ENCODE measurements at regions not wholly inside any gene's neighbourhood (a gene's known extent, or its start where the extent isn't known, plus 50 kb on each side); places are given as distances from the start of the nearest gene placed in this dataset.

- no peak for DNase-seq
These were observed 1074.3 kb downstream of the TTLL7 start for GRCh38 chr1:82924666-82925065.

GRCh38 chr1:82923931-82924330, 1075.0 kb downstream of the TTLL7 start:
- DNase-seq = no peak

DNA sequence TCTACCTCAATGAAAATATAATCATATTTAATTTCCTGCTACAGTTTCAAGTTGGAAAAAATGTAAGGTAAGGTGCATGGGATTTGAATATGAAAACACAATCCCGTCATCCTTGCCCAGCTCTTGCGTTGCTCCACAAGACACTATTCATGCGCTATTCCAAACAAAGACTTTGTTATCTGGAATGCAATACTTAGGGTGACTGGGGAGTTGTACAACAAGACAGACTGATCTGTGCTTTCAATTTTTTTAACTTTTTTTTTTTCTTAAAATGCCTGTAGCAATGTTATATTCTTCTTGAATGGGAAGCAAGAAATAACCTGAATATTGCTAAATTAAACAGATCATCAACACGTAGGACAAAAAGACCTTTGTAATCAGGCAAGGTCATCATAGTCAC, 1077.2 kb downstream of the TTLL7 start:
- no peak for DNase-seq

DNA sequence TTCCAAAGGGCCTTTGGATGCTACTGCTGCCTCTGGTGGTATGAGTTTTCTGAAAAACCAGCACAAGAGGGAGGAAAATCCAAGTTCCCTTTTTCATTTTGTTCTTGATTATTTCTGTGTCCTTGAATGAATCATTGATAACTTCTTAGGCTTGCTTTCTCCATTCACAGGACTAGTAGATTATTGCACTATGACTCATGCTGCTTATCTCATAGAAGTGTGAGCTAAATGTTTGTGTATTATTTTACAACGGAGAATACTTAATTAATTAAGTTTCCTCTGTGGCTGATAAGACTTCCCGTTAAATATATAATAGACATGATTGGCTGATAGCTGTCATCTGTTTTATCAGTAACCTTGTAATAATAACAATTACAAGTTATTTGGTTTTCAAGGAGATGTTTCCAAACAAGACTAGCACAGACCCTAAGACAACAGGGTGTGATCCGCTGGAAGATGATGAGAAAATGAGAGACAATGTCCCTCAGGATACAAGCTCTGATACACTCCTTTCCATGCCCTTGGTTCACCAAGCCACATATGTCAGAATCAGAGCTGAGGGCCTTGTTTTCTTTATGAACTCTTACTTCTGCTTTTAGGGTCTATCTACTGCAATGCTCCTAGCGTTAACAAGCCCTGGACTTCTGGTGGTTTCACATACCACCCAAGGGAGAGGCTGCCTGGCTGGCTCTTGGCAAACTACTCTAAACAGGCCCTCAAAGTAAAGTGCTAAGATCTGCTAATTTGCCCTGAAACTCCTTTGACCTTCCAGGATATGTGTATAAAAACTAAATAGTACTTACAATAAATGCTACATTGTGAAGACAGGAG, 1078.3 kb downstream of the TTLL7 start:
- DNase-seq = no peak

GRCh38 chr1:82919837-82920236, 1079.1 kb downstream of the TTLL7 start:
- DNase-seq = no peak

DNA sequence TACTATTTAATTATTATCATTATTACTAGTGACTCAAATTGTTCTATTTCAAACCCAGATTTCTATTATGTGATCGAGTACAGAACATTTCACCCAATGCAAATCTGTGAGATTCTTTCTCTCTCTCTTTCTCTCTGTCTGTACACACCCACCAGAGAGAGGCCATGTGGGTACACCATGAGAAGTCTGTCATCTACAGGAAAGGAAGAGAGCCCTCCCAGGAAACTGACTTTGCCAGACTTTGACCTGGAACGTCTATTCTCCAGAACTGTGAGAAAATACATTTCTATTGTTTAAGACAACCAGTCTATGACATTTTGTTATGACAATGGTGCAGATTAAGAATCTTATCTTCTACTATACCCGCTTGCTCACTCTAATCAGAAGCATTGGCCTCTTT, 1091.6 kb downstream of the TTLL7 start:
- no peak for DNase-seq

DNA sequence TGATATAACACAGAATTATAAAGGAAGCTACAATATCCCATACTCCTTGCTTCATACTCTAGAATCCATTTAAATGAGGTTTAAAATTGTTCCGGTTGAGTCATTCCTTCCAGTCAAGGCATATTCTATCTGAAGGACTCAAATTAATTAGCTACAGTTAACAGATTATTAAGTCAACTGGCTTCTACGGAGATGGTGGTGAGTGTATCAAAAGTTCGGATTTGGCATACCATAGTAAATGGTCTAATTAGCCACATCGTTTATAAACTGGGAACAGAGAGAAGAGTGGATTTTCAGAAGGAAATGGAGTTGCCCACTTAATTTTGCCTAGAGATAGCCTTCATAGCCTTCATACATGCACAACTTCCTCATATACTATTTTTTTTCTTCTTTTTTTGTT, 1095.3 kb downstream of the TTLL7 start:
- DNase-seq = no peak

DNA sequence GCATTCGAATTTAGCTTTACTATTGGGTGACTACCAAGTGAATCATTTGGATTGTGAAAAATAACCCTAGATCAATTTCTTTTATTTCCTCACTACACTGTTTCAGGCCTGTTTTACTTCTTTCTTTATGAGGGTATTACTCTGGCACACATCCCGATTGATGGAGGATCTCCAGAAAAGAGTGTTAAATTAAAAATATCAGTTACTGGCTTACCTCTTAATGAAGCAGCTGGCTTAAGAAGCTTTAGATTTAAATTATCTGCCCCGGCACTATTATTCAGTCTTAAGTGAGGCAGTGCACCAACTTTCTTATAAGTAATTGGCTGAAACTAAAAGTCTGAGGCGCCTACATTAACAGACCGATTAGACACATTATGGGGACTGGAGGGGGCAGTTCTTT, 1097.4 kb downstream of the TTLL7 start:
- no peak for DNase-seq

GRCh38 chr1:82901118-82901517, 1097.8 kb downstream of the TTLL7 start:
- no peak for DNase-seq

GRCh38 chr1:82899017-82899416, 1098.3 kb downstream of the ADGRL2 start:
- no peak for DNase-seq

DNA sequence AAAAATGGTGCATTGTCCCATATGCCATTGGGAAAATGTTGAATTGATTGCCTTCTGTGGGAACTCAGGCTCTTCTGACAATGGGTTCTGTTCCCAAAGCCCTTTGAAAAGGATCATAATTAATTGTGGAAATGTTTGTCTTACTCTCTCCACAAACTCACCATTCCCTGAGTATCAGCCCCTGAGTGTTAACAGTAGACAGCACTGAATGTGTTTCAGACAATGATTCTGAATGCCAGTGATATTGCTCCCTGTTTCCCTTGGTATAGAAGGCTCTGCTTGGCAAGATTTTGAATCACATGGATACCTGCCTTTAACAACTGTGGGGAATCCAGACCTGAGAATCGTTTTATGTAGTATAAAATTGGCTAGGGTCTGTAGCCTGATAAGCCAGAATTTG, 1096.8 kb downstream of the ADGRL2 start:
- DNase-seq = no peak

- DNase-seq = peak in 1 of 3 experiments; percentile 11
These were observed 1095.3 kb downstream of the ADGRL2 start for GRCh38 chr1:82896036-82896435.

DNA sequence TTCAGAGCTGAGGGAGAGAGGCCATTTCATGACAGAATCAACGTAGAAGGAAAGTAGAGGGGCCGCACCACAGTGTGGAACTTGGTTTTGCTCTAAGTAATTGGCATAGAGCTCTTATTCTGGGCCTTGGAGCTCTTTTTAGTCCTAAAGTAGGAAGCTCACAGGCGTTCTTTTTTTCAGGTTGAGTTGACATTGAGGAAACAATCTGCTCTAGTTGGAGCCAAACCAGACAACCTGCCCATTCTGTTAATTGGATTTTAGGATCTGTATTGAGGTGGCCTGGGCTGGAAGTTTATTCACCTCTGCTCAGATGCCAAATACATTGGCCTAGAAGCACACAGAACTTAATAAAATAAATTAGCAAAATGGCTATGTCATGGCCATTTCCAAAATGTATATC, 1093.9 kb downstream of the ADGRL2 start:
- DNase-seq = no peak

DNA sequence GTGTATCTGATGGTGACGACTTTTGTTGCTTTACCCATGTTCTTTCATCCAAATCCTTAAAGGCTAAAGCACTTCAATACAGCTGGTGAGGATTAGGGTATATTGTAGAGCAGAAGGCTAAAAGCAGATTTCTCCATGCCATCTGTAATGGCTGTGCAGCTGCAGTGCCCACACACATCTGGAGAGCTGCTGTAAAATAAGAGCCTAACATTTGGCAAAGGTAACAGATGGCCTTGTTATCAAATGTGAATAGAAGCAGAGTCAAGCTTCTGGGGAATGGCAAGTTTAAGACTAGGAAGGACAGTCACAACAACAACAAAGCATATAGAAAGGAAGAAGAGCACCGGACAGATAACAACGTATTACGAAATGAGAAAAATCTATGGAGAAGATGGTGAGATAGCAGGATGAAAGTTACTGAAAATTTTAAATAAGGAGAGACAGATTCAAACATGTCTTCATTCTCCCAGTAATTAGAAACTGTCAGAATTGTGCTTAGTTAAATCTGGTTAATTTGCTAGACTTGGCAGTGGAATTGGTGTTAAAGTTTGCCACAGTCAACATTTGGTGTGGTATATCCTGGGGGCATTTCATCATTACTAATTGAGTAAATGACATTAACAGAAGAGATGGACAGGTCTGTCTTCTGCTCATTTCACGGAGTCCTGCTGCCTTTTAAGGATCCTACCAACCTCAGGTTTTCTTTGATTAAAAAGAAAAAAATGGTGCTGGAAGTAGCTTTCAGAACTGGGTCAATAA, 1093.2 kb downstream of the ADGRL2 start:
- DNase-seq = no peak

- DNase-seq = no peak
These were observed 1079.8 kb downstream of the ADGRL2 start for GRCh38 chr1:82880506-82880905.

DNA sequence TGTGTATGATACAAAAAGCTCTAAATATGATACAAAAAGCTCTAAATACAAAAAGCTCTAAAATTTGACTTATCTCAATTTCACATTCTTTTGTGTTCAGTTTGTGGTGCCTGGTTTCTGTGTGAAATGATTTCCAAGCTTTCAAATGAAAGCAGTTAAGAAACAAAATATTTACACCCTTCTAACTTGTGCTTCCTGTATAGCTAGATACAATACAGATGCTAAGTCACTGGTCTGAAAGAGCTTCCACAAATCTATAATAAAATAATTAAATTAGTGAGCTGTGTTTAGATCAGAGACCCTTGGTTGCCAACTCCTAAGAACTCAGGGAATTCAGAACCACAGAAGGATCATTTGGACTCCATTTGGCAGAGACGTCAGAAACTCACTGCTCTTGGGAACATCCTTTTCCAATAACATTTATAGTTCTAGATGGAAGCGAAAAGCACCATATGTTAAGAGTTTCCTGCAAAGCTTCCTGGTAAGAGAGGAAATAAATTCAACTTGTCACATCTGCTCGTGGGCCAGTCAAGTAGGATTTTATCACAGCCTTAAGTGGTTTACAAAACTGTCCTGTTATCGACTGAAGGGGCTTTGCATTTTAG, 1079.1 kb downstream of the ADGRL2 start:
- DNase-seq = no peak

DNA sequence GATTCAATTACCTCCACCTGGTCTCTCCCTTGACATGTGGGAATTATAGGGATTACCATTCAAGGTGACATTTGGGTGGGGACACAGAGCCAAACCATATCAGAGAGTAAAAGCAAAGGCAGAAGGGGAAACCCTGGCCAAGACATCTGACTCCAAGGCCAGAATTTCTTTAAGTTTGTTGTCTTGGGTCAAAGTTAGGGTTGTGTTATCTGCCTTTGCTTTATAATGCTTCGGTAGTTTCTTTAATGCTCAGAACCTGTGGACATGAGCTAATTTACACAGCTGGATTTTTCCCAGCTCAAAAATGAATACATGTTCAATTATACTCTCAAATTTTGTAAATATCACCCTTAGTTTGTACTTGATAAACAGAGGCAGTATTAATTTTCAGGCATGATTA, 1074.4 kb downstream of the ADGRL2 start:
- no peak for DNase-seq

- DNase-seq = no peak
These were observed 1073.3 kb downstream of the ADGRL2 start for GRCh38 chr1:82874041-82874440.

GRCh38 chr1:82870332-82870731, 1069.6 kb downstream of the ADGRL2 start:
- DNase-seq = no peak

GRCh38 chr1:82867781-82868180, 1067.0 kb downstream of the ADGRL2 start:
- DNase-seq = no peak

- no peak for DNase-seq
These were observed 1061.0 kb downstream of the ADGRL2 start for GRCh38 chr1:82861749-82862148.

DNA sequence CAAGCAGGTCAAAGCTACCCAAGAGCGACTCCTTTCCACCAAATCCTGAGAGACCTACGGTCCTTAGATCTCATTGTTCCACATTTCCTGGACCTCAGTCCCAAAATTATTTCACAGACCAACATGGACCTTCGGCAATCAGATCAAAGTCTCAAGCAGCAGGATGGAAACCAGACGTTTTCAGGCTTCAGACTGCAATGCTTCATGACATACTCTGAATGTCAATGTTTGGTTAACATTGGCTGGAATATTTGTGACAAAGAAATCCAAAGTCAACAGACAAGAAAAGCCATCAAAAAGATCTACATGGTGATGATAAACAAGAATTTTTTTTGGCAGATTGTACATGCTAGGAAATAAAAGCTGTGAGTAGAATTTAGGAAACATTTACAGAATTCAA, 1057.3 kb downstream of the ADGRL2 start:
- DNase-seq = no peak

DNA sequence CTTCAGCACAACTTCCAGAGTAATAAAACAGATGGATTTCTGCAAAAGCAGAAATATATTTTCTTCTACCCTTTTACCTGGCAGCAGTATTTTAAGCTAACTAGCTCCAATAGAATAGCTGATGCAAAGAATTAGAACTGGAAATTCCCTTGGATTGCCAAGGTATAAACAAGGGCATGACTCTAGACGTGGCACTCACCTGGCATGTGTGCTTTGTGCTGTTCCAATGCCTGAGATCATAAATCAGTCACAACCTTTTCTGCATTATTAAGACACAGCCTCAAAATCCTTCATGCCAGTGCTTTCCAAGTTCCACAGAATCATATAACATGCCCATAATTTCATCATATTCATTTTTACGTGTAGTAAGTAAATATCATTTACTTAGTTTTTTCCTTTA, 1048.7 kb downstream of the ADGRL2 start:
- DNase-seq = no peak

DNA sequence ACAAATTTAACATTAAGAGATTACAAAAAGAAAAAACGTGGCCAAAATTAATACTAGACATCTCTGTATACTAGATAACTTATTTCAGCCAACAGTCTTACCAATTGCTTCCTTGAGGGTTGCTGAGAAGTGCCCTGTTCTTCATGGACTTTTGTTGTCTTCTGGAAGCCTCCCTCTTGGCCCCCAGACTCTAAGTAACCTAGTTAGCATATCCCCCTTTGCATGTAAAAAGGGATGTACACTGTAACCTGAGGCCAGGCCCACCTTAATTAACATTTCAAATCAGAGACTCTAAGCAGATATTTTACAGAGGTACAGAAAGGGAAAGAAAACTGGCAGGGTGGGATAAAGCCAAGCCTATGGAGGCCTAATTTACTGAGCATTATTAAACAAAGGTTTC, 1047.3 kb downstream of the ADGRL2 start:
- DNase-seq = no peak
